ENCODE measurements at regions not wholly inside any gene's neighbourhood (a gene's known extent, or its start where the extent isn't known, plus 50 kb on each side); places are given as distances from the start of the nearest gene placed in this dataset.
"Not testable (repeated sequence)": the region's sequence is repeated elsewhere in the genome, so short reads cannot be mapped to it uniquely, and the experiment has no call there.

- DNase-seq; H3K9me3 Mint-ChIP-seq (ENCODE audit: insufficient read depth); POLR2A ChIA-PET; H3K36me3 Mint-ChIP-seq (ENCODE audit: low read depth); H3K4me1 Mint-ChIP-seq (ENCODE audit: low read depth); H3K27ac Mint-ChIP-seq; H3K4me3 Mint-ChIP-seq; ATAC-seq; CTCF ChIA-PET; H3K27me3 Mint-ChIP-seq (ENCODE audit: low read depth): not testable (repeated sequence)
These were observed 186.3 kb upstream of the WSB1 start for GRCh38 chr17:27107386-27108328.

GRCh38 chr17:27109346-27109745, 184.6 kb upstream of the WSB1 start:
- Mint-ChIP-seq H3K27ac (no peak overlapping the region), H3K9me3 (ENCODE audit: insufficient read depth) (no peaks in the 10 kb centered on the region), H3K4me3 (no peak overlapping the region), H3K36me3 (ENCODE audit: low read depth) (no peaks in the 10 kb centered on the region), H3K27me3 (ENCODE audit: low read depth) (peaks cover 6% of the 10 kb centered on the region), H3K4me1 (ENCODE audit: low read depth) (no peaks in the 10 kb centered on the region)
- CTCF ChIA-PET, result no interaction called here
- DNase-seq (no peak), ATAC-seq (no peak)
- POLR2A ChIA-PET, result no interaction called here

- ChIA-PET CTCF (no interaction called here), POLR2A (no interaction called here)
- no peaks in the 10 kb centered on the region for H3K27me3 Mint-ChIP-seq (ENCODE audit: low read depth)
- H3K36me3 Mint-ChIP-seq (ENCODE audit: low read depth), result no peaks in the 10 kb centered on the region
- peaks cover 5% of the 10 kb centered on the region for H3K9me3 Mint-ChIP-seq (ENCODE audit: insufficient read depth)
- no peak overlapping the region for H3K27ac Mint-ChIP-seq
- H3K4me3 Mint-ChIP-seq, result no peak overlapping the region
- no peaks in the 10 kb centered on the region for H3K4me1 Mint-ChIP-seq (ENCODE audit: low read depth)
- DNase-seq (no peak), ATAC-seq (no peak)
These were observed 140.9 kb upstream of the WSB1 start for GRCh38 chr17:27153005-27153404.

GRCh38 chr17:27155866-27156265, 138.0 kb upstream of the WSB1 start:
- CTCF ChIA-PET, result no interaction called here
- ATAC-seq, result no peak
- no peaks in the 10 kb centered on the region for H3K9me3 Mint-ChIP-seq (ENCODE audit: insufficient read depth)

GRCh38 chr17:27157297-27157696, 136.6 kb upstream of the WSB1 start:
- Mint-ChIP-seq H3K4me1 (ENCODE audit: low read depth) (no peaks in the 10 kb centered on the region), H3K4me3 (no peak overlapping the region), H3K27ac (no peak overlapping the region), H3K9me3 (ENCODE audit: insufficient read depth) (no peaks in the 10 kb centered on the region), H3K27me3 (ENCODE audit: low read depth) (no peaks in the 10 kb centered on the region), H3K36me3 (ENCODE audit: low read depth) (no peaks in the 10 kb centered on the region)
- CTCF ChIA-PET, result no interaction called here
- POLR2A ChIA-PET, result no interaction called here
- DNase-seq (no peak), ATAC-seq (no peak)

More at GRCh38 chr17:27155866-27156265, 138.0 kb upstream of the WSB1 start:
- Mint-ChIP-seq H3K27me3 (ENCODE audit: low read depth) (no peaks in the 10 kb centered on the region), H3K36me3 (ENCODE audit: low read depth) (no peaks in the 10 kb centered on the region), H3K27ac (no peak overlapping the region), H3K4me1 (ENCODE audit: low read depth) (no peaks in the 10 kb centered on the region), H3K4me3 (no peak overlapping the region)
- POLR2A ChIA-PET, result no interaction called here
- no peak for DNase-seq

GRCh38 chr17:27157898-27158297, 136.0 kb upstream of the WSB1 start:
- POLR2A ChIA-PET, result no interaction called here

GRCh38 chr17:27158382-27158781, 135.5 kb upstream of the WSB1 start:
- Mint-ChIP-seq H3K27me3 (ENCODE audit: low read depth) (no peaks in the 10 kb centered on the region), H3K9me3 (ENCODE audit: insufficient read depth) (peaks cover 3% of the 10 kb centered on the region), H3K36me3 (ENCODE audit: low read depth) (no peaks in the 10 kb centered on the region), H3K4me3 (no peak overlapping the region), H3K4me1 (ENCODE audit: low read depth) (no peaks in the 10 kb centered on the region), H3K27ac (no peak overlapping the region)
- no peak for ATAC-seq
- CTCF ChIA-PET, result no interaction called here
- POLR2A ChIA-PET, result no interaction called here
- DNase-seq, result no peak

More at GRCh38 chr17:27157898-27158297, 136.0 kb upstream of the WSB1 start:
- H3K27ac Mint-ChIP-seq, result no peak overlapping the region
- ATAC-seq (no peak), DNase-seq (no peak)
- H3K4me1 Mint-ChIP-seq (ENCODE audit: low read depth), result no peaks in the 10 kb centered on the region
- no peak overlapping the region for H3K4me3 Mint-ChIP-seq
- no peaks in the 10 kb centered on the region for H3K27me3 Mint-ChIP-seq (ENCODE audit: low read depth)
- no peaks in the 10 kb centered on the region for H3K36me3 Mint-ChIP-seq (ENCODE audit: low read depth)
- CTCF ChIA-PET, result no interaction called here
- H3K9me3 Mint-ChIP-seq (ENCODE audit: insufficient read depth), result peaks cover 2% of the 10 kb centered on the region

GRCh38 chr17:27180322-27180721, 113.6 kb upstream of the WSB1 start:
- H3K27me3 Mint-ChIP-seq (ENCODE audit: low read depth), result no peaks in the 10 kb centered on the region
- ChIA-PET POLR2A (no interaction called here), CTCF (interaction anchor here (0.7 kb wide), 1 partner anchor 14 kb away, joined by 4 read pairs; no protein-coding TSS in a partner anchor)
- peaks cover 3% of the 10 kb centered on the region for H3K4me1 Mint-ChIP-seq (ENCODE audit: low read depth)
- peaks cover 26% of the 10 kb centered on the region for H3K9me3 Mint-ChIP-seq (ENCODE audit: insufficient read depth)
- no peak for ATAC-seq
- peaks cover 7% of the 10 kb centered on the region for H3K36me3 Mint-ChIP-seq (ENCODE audit: low read depth)
- no peak overlapping the region for H3K4me3 Mint-ChIP-seq
- H3K27ac Mint-ChIP-seq, result no peak overlapping the region
- DNase-seq, result no peak

- CTCF ChIA-PET; POLR2A ChIA-PET; H3K4me1 Mint-ChIP-seq (ENCODE audit: low read depth); DNase-seq; H3K36me3 Mint-ChIP-seq (ENCODE audit: low read depth); H3K4me3 Mint-ChIP-seq; H3K27me3 Mint-ChIP-seq (ENCODE audit: low read depth); H3K27ac Mint-ChIP-seq; ATAC-seq: not testable (repeated sequence)
- H3K9me3 Mint-ChIP-seq (ENCODE audit: insufficient read depth), result peaks cover 26% of the 10 kb centered on the region
These were observed 112.5 kb upstream of the WSB1 start for GRCh38 chr17:27181379-27181925.

- no peak overlapping the region for H3K4me3 Mint-ChIP-seq
- H3K36me3 Mint-ChIP-seq (ENCODE audit: low read depth), result peaks cover 7% of the 10 kb centered on the region
- H3K27ac Mint-ChIP-seq, result no peak overlapping the region
- CTCF ChIA-PET, result interaction anchor here (0.7 kb wide), 1 partner anchor 55 kb away, joined by 3 read pairs; no protein-coding TSS in a partner anchor
- ATAC-seq (no peak), DNase-seq (no peak)
- POLR2A ChIA-PET, result no interaction called here
- peaks cover 3% of the 10 kb centered on the region for H3K4me1 Mint-ChIP-seq (ENCODE audit: low read depth)
- H3K27me3 Mint-ChIP-seq (ENCODE audit: low read depth), result no peaks in the 10 kb centered on the region
- H3K9me3 Mint-ChIP-seq (ENCODE audit: insufficient read depth), result peaks cover 26% of the 10 kb centered on the region
These were observed 112.0 kb upstream of the WSB1 start for GRCh38 chr17:27181935-27182334.

GRCh38 chr17:27197505-27197904, 96.4 kb upstream of the WSB1 start:
- CTCF ChIA-PET, result interaction anchor here (0.7 to 1.6 kb wide), 3 partner anchors 40 to 402 kb away, joined by 3 to 6 read pairs (median 3); no protein-coding TSS in a partner anchor
- H3K27me3 Mint-ChIP-seq (ENCODE audit: low read depth); DNase-seq; POLR2A ChIA-PET; H3K4me1 Mint-ChIP-seq (ENCODE audit: low read depth); H3K27ac Mint-ChIP-seq; H3K4me3 Mint-ChIP-seq; H3K9me3 Mint-ChIP-seq (ENCODE audit: insufficient read depth); ATAC-seq; H3K36me3 Mint-ChIP-seq (ENCODE audit: low read depth): not testable (repeated sequence)

- Mint-ChIP-seq H3K9me3 (ENCODE audit: insufficient read depth) (peaks cover 4% of the 10 kb centered on the region), H3K4me3 (no peak overlapping the region), H3K27me3 (ENCODE audit: low read depth) (peaks cover 6% of the 10 kb centered on the region), H3K36me3 (ENCODE audit: low read depth) (no peaks in the 10 kb centered on the region), H3K27ac (no peak overlapping the region), H3K4me1 (ENCODE audit: low read depth) (peaks cover 6% of the 10 kb centered on the region)
- POLR2A ChIA-PET, result no interaction called here
- DNase-seq, result no peak
- CTCF ChIA-PET, result interaction anchor here (1.0 kb wide), 1 partner anchor 133 kb away, joined by 4 read pairs; no protein-coding TSS in a partner anchor
- ATAC-seq, result no peak
These were observed 94.0 kb upstream of the WSB1 start for GRCh38 chr17:27199948-27200347.
